ENCODE measurements at regions not wholly inside any gene's neighbourhood (a gene's known extent, or its start where the extent isn't known, plus 50 kb on each side); places are given as distances from the start of the nearest gene placed in this dataset.

- TF ChIP-seq POLR2A (IDR thresholded peaks at IDR 0.05) (no peak), EP300 (IDR thresholded peaks at IDR 0.05) (no peak)
- TF ChIP-seq, protein P1, sequence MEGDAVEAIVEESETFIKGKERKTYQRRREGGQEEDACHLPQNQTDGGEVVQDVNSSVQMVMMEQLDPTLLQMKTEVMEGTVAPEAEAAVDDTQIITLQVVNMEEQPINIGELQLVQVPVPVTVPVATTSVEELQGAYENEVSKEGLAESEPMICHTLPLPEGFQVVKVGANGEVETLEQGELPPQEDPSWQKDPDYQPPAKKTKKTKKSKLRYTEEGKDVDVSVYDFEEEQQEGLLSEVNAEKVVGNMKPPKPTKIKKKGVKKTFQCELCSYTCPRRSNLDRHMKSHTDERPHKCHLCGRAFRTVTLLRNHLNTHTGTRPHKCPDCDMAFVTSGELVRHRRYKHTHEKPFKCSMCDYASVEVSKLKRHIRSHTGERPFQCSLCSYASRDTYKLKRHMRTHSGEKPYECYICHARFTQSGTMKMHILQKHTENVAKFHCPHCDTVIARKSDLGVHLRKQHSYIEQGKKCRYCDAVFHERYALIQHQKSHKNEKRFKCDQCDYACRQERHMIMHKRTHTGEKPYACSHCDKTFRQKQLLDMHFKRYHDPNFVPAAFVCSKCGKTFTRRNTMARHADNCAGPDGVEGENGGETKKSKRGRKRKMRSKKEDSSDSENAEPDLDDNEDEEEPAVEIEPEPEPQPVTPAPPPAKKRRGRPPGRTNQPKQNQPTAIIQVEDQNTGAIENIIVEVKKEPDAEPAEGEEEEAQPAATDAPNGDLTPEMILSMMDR (IDR thresholded peaks at IDR 0.05): no peak
These were observed 63.9 kb upstream of the CHST15 start for GRCh38 chr10:124157271-124157681.
